C4-2B (cell line): ENCODE measurements at regions not wholly inside any gene's neighbourhood (a gene's known extent, or its start where the extent isn't known, plus 50 kb on each side); places are given as distances from the start of the nearest gene placed in this dataset.
"Not testable (repeated sequence)": the region's sequence is repeated elsewhere in the genome, so short reads cannot be mapped to it uniquely, and the experiment has no call there.

Experiments
- H3K27ac ChIP-seq: fragments of 450-650 bp; 2 replicates; pipeline ENCODE4 v1.5.1; 2017
- CTCF ChIP-seq: fragments of 450-650 bp; conservative IDR thresholded peaks from 2 replicates; pipeline ENCODE4 v1.5.1; 2017; ENCODE audit warnings: mild to moderate bottlenecking
- ZFX ChIP-seq: fragments of 450-650 bp; IDR thresholded peaks from 2 replicates; pipeline ENCODE4 v1.6.1; 2017

GRCh38 chr6:78380541-78380940, 486.8 kb upstream of the IRAK1BP1 start:
- TF ChIP-seq CTCF (no peak), ZFX (no peak)
- no peak overlapping the region for H3K27ac ChIP-seq

DNA sequence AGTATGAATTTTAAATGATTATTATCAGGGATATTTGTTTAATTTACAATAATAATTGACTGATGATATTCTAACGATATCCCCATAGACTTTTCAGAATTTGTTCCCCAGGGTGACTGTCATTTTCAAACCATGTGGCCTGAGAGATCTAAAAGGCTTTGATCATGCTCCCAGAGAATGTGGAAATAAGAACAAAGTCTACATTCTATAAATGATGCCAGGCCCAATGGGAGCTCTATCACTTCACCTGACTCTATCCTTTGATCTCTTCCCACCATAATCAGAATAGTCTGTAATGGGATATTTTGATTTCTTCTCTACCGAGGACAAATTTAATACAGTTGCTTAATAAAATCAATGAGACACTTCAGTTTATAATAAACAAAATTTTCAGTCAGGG, 483.4 kb upstream of the IRAK1BP1 start:
- no peak for TF ChIP-seq ZFX
- no peak for TF ChIP-seq CTCF
- H3K27ac ChIP-seq = no peak overlapping the region

DNA sequence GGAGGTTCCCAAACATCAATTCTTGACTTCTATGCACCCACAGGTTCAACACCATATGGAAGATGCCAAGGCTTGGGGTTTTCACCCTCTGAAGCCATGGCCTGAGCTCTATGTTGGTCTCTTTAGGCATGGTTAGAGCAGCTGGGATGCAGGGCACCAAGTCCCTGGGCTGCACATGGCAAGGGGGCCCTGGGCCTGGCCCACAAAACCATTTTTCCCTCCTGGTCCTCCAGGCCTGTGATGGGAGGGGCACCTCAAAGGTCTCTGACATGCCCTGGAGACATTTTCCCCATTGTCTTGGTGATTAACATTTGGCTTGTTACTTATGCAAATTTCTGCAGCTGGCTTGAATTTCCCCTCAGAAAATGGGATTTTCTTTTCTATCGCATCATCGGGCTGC, 480.5 kb upstream of the IRAK1BP1 start:
- H3K27ac ChIP-seq = not testable (repeated sequence)

DNA sequence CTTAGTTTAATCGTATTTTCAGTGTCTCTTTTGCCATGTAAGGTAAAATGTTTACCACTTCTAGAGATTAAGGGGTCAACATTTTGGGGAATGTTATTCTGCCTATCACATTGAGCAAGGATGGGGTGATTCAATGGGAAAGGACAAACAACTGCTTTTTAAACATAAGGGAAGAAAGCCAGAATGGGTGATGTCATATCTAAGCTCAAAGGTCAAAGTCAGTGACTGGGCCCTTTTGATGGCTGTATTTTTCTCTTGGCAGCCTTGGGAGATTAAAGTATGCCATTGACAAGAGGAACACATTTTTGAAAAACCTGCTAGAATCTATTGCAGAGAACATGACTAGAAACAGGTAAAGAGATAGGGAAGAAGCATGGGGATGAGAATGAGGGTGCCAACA, 477.3 kb upstream of the IRAK1BP1 start:
- TF ChIP-seq ZFX (no peak), CTCF (no peak)
- no peak overlapping the region for H3K27ac ChIP-seq

- no peak overlapping the region for H3K27ac ChIP-seq
- TF ChIP-seq CTCF = no peak
- no peak for TF ChIP-seq ZFX
These were observed 469.9 kb upstream of the IRAK1BP1 start for GRCh38 chr6:78397499-78397898.

GRCh38 chr6:78398292-78398691, 469.1 kb upstream of the IRAK1BP1 start:
- H3K27ac ChIP-seq = no peak overlapping the region
- TF ChIP-seq ZFX (no peak), CTCF (no peak)

GRCh38 chr6:78400076-78400475, 467.3 kb upstream of the IRAK1BP1 start:
- TF ChIP-seq ZFX (no peak), CTCF (no peak)
- H3K27ac ChIP-seq = no peak overlapping the region

GRCh38 chr6:78427386-78427785, 440.0 kb upstream of the IRAK1BP1 start:
- no peak overlapping the region for H3K27ac ChIP-seq
- no peak for TF ChIP-seq CTCF
- no peak for TF ChIP-seq ZFX
